GM06990 (cell line): ENCODE measurements at regions not wholly inside any gene's neighbourhood (a gene's known extent, or its start where the extent isn't known, plus 50 kb on each side); places are given as distances from the start of the nearest gene placed in this dataset.

Experiments
- DNase-seq: peaks from one replicate; pipeline ENCODE4 v3.0.0-alpha.2; 2011; ENCODE audit not compliant: insufficient read length; ENCODE audit errors: extremely low read depth
- H3K27me3 ChIP-seq: replicated peaks from 2 replicates; pipeline ENCODE4 v1.6.0; 2011; ENCODE audit warnings: low read length; ENCODE audit not compliant: control insufficient read depth, insufficient read depth
- H3K36me3 ChIP-seq: 2 replicates; pipeline ENCODE4 v1.5.1; 2011; ENCODE audit warnings: low read length; ENCODE audit not compliant: control insufficient read depth, insufficient read depth
- H3K4me3 ChIP-seq: replicated peaks from 2 replicates; pipeline ENCODE4 v1.5.1; 2011; ENCODE audit warnings: low read depth, mild to moderate bottlenecking, control low read depth, low read length
- CTCF ChIP-seq: IDR thresholded peaks from 2 replicates; pipeline ENCODE4 v1.5.1; 2011; ENCODE audit warnings: low read length, control low read depth, mild to moderate bottlenecking, inconsistent platforms; ENCODE audit not compliant: insufficient read depth, poor library complexity, severe bottlenecking

- Histone ChIP-seq H3K36me3 (no peaks in the 10 kb centered on the region), H3K27me3 (no peaks in the 10 kb centered on the region), H3K4me3 (no peak overlapping the region)
- TF ChIP-seq CTCF, result no peak
- DNase-seq, result no peak
These were observed 143.7 kb downstream of the SNX19 start for GRCh38 chr11:130772266-130773227.

GRCh38 chr11:130773244-130773820, 142.9 kb downstream of the SNX19 start:
- no peak for DNase-seq
- H3K27me3 ChIP-seq, result no peaks in the 10 kb centered on the region

GRCh38 chr11:130774703-130775102, 141.6 kb downstream of the SNX19 start:
- no peaks in the 10 kb centered on the region for H3K27me3 ChIP-seq
- H3K36me3 ChIP-seq, result no peaks in the 10 kb centered on the region

More at GRCh38 chr11:130773244-130773820, 142.9 kb downstream of the SNX19 start:
- Histone ChIP-seq H3K36me3 (no peaks in the 10 kb centered on the region), H3K4me3 (no peak overlapping the region)
- no peak for TF ChIP-seq CTCF

GRCh38 chr11:130775306-130776060, 140.8 kb downstream of the SNX19 start:
- no peaks in the 10 kb centered on the region for H3K27me3 ChIP-seq
- DNase-seq, result no peak
- no peaks in the 10 kb centered on the region for H3K36me3 ChIP-seq
- no peak for TF ChIP-seq CTCF
- no peak overlapping the region for H3K4me3 ChIP-seq

More at GRCh38 chr11:130774703-130775102, 141.6 kb downstream of the SNX19 start:
- TF ChIP-seq CTCF, result no peak
- no peak overlapping the region for H3K4me3 ChIP-seq
- no peak for DNase-seq

GRCh38 chr11:130776061-130776419, 140.2 kb downstream of the SNX19 start:
- H3K4me3 ChIP-seq, result no peak overlapping the region
- TF ChIP-seq CTCF, result no peak
- H3K27me3 ChIP-seq, result no peaks in the 10 kb centered on the region
- no peak for DNase-seq
- no peaks in the 10 kb centered on the region for H3K36me3 ChIP-seq
